ENCODE measurements at regions not wholly inside any gene's neighbourhood (a gene's known extent, or its start where the extent isn't known, plus 50 kb on each side); places are given as distances from the start of the nearest gene placed in this dataset.
"Not testable (repeated sequence)": the region's sequence is repeated elsewhere in the genome, so short reads cannot be mapped to it uniquely, and the experiment has no call there.

- no peak for DNase-seq
Measured at GRCh38 chr1:113307771-113308445, 82.4 kb upstream of the MAGI3 start.

GRCh38 chr1:113312651-113313050 is 77.7 kb upstream of the MAGI3 start:
- DNase-seq: not testable (repeated sequence)

DNA sequence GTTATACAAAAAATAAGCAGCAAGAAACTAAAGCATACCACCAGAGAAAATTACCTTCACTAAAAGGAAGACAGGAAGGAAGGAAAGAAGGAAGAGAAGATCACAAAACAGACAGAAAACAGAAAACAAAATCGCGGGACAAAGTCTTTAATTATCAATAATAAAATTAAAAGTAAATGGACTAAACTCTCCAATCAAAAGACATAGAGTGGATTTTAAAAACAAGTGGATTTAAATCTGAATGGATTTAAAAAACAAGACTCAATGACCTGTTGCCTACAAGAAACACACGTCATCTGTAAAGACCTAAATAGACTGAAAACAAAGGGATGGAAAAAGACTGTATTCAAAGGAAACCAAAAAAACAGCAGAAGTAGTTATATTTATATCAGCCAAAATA is 75.7 kb upstream of the MAGI3 start:
- DNase-seq: no peak

GRCh38 chr1:113320272-113320671 is 70.0 kb upstream of the MAGI3 start:
- no peak for DNase-seq

DNA sequence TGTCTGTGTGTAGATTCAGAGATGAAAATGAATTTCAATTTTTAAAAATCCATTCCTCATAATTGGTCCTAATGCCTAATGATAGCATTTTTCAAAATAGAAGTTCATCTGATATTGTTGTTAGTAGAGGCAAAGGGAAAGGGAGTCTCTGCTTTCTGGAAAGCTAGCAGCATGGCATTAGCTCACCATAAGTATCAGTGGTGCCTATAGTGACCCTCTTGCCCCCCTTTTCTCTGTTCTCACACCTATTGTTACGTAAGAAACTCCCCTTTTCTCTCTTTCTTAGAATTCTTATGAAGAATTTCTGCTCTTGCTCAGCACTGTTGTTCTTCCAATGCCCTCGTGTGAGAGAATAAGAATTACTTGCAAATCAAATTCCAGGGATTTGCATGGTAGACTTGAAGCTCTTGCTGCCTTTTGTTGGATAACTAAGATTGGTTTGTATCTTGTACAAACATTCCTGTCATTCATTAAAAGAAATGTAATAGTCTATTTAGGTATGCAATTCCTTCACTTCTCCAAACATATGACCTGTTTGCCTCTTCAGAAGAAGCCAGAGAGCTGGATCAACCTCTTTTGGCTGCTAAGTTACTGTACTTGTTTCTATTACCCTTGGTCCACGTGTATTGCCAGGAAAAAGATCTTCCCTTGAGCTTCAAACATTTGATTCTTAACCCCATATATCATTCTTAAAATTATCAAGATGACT is 69.2 kb upstream of the MAGI3 start:
- no peak for DNase-seq

GRCh38 chr1:113321771-113322387 is 68.4 kb upstream of the MAGI3 start:
- no peak for DNase-seq

- DNase-seq: no peak
Measured at GRCh38 chr1:113322439-113322838, 67.9 kb upstream of the MAGI3 start.

DNA sequence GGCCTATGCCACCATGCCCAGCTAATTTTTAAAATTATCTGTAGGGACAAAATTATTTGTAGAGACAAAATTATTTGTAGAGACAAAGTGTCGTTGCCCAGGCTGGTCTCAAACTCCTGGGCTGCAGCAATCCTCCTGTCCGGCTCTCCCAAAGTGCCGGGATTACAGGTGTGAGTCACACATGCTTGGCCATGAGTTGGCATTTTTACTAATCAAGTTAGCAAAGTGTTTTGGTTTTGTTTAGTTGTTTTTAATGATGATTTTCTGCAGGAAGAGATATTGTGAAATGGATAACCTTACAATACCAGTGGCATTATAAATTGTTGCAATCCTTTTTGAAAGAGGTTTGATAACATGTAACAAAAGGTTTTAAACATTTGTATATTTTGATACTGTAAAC is 65.3 kb upstream of the MAGI3 start:
- no peak for DNase-seq

DNA sequence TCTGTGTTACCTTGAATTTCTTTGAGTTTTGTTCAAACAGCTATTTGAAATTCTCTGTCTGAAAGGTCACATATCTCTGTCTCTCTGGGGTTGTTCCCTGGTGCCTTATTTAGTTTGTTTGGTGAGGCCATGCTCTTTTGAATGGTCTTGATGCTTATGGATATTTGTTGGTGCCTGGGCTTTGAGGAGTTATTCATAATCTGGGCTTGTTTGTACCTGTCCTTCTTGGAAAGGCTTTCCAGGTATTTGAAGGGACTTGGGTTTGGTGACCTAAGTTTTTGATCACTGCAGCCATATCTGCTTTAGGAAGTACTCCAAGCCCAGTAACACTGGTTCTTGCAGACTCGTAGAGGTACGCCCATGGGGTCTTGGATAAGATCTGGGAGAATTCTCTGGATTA is 63.3 kb upstream of the MAGI3 start:
- no peak for DNase-seq

DNA sequence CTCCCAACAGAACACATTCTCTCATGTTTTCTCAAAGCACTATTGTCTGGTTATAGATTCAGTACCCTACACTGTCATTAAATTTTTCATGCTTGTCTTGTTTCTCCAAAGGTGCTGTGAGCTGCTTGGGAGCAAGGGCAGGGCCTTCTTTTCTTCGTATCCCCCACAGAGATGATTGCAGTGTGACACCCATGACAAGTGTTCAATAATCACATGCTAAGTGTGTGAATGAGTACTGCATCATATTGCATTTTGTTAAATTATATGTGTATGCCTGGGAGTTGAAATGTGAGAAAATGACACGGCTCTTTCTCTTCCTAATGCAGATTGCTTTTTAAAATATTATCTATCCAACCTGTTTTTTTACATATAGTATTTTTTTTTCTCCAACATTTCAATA is 57.3 kb upstream of the MAGI3 start:
- no peak for DNase-seq

DNA sequence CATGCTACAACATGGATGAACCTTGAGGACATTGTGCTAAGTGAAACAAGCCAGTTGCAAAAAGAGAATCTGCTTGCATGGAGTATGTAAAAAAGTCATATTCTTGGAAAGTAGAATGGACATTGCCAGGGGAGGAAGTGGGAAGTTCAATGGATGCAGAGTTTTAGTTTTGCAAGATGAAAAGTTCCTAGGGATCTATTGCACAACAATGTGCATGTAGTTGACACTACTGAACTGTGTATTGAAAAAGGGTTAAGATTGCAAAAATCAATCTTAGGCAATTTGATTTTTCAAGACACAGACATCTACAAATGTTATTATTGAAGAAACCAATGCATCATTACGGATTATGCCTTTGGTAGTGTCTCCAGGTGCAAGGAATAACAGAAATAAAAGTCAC is 50.3 kb upstream of the MAGI3 start:
- DNase-seq: no peak
